ENCODE measurements at regions not wholly inside any gene's neighbourhood (a gene's known extent, or its start where the extent isn't known, plus 50 kb on each side); places are given as distances from the start of the nearest gene placed in this dataset.

DNA sequence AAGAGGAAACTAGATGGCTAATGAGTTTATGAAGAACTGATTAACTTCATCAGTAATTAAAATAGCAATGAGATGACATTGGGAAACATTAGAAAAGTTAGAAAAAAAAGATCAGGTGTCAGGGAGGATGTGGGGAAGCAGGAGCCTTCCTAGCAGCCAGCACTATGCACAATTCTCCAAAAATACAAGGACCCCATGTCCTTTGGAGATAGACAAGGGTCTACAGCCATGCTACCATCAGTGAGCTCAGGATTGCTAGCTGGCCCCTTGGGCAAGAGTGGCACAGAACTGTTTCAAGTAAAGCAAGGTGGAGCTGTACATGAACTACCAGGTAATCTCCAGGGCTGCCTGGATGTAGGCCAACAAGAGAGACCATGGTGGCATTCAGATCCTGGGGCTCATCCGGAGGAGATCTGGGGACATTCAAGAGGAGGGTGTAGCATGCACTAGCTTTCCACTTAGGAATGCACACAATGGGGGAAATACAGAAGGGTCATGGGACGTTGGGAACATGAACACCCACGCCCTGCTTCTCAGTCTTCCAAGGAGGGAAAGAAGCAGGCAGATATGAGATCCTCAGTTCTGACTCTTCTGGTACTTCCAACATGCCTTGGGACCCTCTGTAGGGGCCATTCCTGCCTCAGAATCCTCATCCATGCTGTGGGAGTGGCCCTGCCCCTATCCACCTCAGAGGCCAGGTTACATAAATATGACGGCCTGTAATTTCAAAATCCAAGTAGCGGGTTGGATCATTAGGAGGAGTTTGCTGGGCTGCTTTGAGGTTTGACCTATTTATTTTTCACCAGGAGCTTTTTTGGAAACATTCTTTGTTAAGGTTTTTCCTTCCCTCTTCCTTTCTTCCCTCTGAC is 82.2 kb upstream of the HABP2 start:
- no peak overlapping the region for H3K27ac ChIP-seq (replicated peaks)
- no peak for DNase-seq
- TF ChIP-seq, protein P1, sequence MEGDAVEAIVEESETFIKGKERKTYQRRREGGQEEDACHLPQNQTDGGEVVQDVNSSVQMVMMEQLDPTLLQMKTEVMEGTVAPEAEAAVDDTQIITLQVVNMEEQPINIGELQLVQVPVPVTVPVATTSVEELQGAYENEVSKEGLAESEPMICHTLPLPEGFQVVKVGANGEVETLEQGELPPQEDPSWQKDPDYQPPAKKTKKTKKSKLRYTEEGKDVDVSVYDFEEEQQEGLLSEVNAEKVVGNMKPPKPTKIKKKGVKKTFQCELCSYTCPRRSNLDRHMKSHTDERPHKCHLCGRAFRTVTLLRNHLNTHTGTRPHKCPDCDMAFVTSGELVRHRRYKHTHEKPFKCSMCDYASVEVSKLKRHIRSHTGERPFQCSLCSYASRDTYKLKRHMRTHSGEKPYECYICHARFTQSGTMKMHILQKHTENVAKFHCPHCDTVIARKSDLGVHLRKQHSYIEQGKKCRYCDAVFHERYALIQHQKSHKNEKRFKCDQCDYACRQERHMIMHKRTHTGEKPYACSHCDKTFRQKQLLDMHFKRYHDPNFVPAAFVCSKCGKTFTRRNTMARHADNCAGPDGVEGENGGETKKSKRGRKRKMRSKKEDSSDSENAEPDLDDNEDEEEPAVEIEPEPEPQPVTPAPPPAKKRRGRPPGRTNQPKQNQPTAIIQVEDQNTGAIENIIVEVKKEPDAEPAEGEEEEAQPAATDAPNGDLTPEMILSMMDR (IDR thresholded peaks at IDR 0.05; ENCODE audit: borderline replicate concordance) = no peak
- peaks cover under 1% of the 10 kb centered on the region for H3K27me3 ChIP-seq (ENCODE audit: low read depth)
- peaks cover 20% of the 10 kb centered on the region for H3K4me1 ChIP-seq
- H3K4me3 ChIP-seq = no peak overlapping the region
- no peaks in the 10 kb centered on the region for H3K36me3 ChIP-seq
- no peaks in the 10 kb centered on the region for H3K9me3 ChIP-seq (replicated peaks)
- intact Hi-C loops (cut with micrococcal nuclease) = no loop called here

DNA sequence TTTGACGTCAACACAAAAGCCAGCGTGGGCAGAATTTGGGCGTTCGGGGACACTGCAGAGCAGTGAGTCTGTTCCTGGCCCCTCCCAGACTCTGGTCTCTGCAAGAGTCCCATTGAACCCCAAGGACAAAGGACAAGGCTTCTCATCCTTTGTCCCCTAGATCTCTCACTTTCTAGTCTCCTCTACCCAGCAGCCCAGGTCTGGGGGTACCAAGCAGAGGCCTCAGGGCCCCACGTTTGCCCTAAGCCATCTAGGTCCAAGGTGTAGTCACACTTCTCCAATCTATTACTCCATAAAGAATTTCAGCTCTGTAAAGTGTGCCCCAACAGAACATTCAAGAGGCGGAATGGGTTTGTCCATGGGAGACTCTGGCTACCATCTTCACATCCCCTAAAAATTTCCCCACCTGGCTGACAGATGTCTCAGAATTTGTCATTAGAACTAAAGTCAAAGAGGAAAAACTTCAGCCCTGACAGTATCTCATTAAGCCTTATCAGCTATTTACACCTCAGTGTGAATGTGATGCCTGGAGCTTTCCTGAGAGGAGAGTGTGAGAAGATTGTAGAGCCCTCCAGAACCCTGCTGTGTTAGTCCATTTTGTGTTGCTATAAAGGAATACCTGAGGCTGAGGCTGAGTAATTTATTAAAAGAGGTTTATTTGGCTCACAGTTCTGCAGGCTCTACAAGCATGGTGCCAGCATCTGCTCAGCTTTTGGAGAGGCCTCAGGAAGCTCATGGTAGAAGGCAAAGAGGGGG is 81.4 kb upstream of the HABP2 start:
- no peak for DNase-seq
- intact Hi-C loops (cut with micrococcal nuclease) = no loop called here

DNA sequence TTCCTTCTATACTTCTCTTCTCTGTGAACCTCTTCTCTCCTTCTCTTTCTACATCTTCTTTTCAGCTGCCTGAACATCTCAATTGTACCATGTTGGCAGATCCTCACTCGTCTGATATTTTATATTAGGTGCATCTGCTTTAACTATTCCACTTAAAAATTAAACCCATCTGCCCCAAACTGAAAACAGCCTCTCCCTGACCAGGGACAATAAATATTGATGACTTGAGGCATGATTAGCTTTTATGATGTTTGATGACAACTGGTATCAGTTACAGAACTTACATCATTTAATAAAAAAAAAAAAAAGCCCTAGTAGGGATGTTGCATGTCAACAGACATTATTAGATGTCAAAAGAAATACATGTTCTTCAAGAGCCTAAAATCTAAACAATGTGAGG is 79.8 kb upstream of the HABP2 start:
- intact Hi-C loops (cut with micrococcal nuclease) = no loop called here
- Histone ChIP-seq H3K4me3 (no peak overlapping the region), H3K27me3 (ENCODE audit: low read depth) (no peaks in the 10 kb centered on the region)

More for the DNA sequence above, 81.4 kb upstream of the HABP2 start:
- TF ChIP-seq, protein P1 (IDR thresholded peaks at IDR 0.05; ENCODE audit: borderline replicate concordance) = no peak
- H3K4me3 ChIP-seq = no peak overlapping the region
- H3K4me1 ChIP-seq = peaks cover 22% of the 10 kb centered on the region
- no peaks in the 10 kb centered on the region for H3K9me3 ChIP-seq (replicated peaks)
- H3K27me3 ChIP-seq (ENCODE audit: low read depth) = no peaks in the 10 kb centered on the region
- H3K27ac ChIP-seq (replicated peaks) = no peak overlapping the region
- no peaks in the 10 kb centered on the region for H3K36me3 ChIP-seq

DNA sequence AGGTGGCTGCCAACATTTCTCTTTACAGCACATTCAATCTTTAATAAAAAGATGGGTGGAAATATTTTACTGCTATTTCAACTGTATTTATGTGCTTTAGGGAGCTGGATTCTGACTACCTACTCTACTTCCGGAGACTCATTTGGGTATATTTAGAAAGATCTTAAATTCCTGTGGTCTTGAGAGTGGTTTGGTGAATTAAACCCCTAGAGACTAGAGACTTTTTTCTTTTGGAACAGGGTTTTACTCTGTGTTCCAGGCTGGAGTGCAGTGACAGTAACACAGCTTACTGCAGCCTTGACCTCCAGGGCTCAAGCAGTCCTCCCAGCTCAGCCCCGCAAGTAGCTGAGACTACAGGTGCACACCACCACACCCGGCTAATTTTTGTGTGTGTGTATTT is 79.0 kb upstream of the HABP2 start:
- peaks cover 22% of the 10 kb centered on the region for H3K4me1 ChIP-seq
- H3K27me3 ChIP-seq (ENCODE audit: low read depth) = no peaks in the 10 kb centered on the region
- DNase-seq = no peak
- H3K4me3 ChIP-seq = no peak overlapping the region
- intact Hi-C loops (cut with micrococcal nuclease) = no loop called here
- no peaks in the 10 kb centered on the region for H3K36me3 ChIP-seq
- no peak overlapping the region for H3K27ac ChIP-seq (replicated peaks)
- TF ChIP-seq, protein P1 (IDR thresholded peaks at IDR 0.05; ENCODE audit: borderline replicate concordance) = no peak
- peaks cover 3% of the 10 kb centered on the region for H3K9me3 ChIP-seq (replicated peaks)

More for the DNA sequence above, 79.8 kb upstream of the HABP2 start:
- Histone ChIP-seq H3K36me3 (no peaks in the 10 kb centered on the region), H3K9me3 (replicated peaks) (no peaks in the 10 kb centered on the region), H3K27ac (replicated peaks) (no peak overlapping the region), H3K4me1 (peaks cover 22% of the 10 kb centered on the region)
- no peak for DNase-seq
- TF ChIP-seq, protein P1 (IDR thresholded peaks at IDR 0.05; ENCODE audit: borderline replicate concordance) = no peak

DNA sequence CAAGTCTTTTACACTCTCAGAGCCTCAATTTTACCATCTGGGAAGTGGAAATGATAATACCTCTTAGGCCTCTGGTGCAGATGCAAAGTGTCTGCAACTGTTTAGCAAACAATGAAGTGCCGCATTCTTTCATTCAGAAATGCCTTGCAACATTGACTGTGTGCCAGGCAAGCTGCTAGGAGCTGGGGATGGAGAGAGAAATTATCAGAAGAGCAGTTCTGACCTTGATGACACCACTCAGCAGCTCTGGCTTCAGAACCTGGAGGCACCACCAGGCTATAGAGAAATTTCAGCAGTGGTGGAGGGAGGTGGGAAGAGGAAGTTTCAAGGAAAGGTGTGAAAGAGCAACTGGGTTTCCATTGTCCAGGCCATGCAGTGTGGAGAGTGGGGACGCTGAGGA is 78.1 kb upstream of the HABP2 start:
- no peaks in the 10 kb centered on the region for H3K36me3 ChIP-seq
- TF ChIP-seq, protein P1 (IDR thresholded peaks at IDR 0.05; ENCODE audit: borderline replicate concordance) = no peak
- no peak for DNase-seq
- peaks cover 22% of the 10 kb centered on the region for H3K4me1 ChIP-seq
- no peak overlapping the region for H3K4me3 ChIP-seq
- peaks cover 12% of the 10 kb centered on the region for H3K9me3 ChIP-seq (replicated peaks)
- intact Hi-C loops (cut with micrococcal nuclease) = no loop called here
- no peak overlapping the region for H3K27ac ChIP-seq (replicated peaks)
- no peaks in the 10 kb centered on the region for H3K27me3 ChIP-seq (ENCODE audit: low read depth)

Data from left ventricle myocardium inferior (tissue), 1 donor.